NAMALWA (cell line): ENCODE measurements at regions not wholly inside any gene's neighbourhood (a gene's known extent, or its start where the extent isn't known, plus 50 kb on each side); places are given as distances from the start of the nearest gene placed in this dataset.

Source experiments
- DNase-seq: peaks from one replicate; pipeline ENCODE4 v3.0.0-alpha.2; 2015; ENCODE audit warnings: low spot score

- DNase-seq: no peak
These were observed 60.0 kb upstream of the MKLN1 start for GRCh38 chr7:131267631-131268030.

GRCh38 chr7:131268906-131269305 lies 58.8 kb upstream of the MKLN1 start:
- no peak for DNase-seq

- no peak for DNase-seq
These were observed 55.6 kb upstream of the MKLN1 start for GRCh38 chr7:131272086-131272485.

- no peak for DNase-seq
These were observed 52.7 kb upstream of the MKLN1 start for GRCh38 chr7:131274986-131275385.

- no peak for DNase-seq
These were observed 51.5 kb upstream of the MKLN1 start for GRCh38 chr7:131276190-131276589.

GRCh38 chr7:131276748-131277147 lies 50.9 kb upstream of the MKLN1 start:
- no peak for DNase-seq
